ENCODE measurements at regions not wholly inside any gene's neighbourhood (a gene's known extent, or its start where the extent isn't known, plus 50 kb on each side); places are given as distances from the start of the nearest gene placed in this dataset.

DNA sequence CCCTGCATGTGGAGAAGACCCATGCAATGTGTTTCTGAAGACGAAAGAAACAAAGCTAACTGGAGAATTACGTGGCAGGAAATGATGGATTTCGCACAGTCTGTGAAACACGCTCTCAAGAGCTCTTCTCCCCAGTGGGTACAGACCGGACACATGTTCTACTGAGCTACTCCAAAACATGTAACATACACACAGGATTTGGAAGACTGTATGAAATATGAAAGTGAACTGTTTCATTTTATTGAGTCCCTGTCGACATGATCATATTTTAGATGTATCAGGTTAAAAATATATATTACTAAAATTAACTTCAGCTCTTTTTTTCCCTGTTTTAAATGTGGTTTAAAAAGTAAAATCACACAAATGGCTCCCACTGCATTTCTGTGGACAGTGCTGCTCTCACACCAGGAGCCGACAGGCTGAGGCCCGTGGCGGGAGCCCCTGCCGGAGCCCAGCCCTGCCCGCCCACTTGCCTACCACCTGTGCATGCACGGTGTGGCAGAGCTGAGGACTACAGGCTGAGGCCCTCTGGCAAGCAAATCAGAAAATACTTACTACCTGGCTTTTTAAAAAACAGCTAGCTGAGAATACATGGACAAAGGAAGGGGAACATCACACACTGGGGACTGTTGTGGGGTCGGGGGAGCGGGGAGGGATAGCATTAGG is 58.9 kb upstream of the NXT1 start:
- H3K4me1 ChIP-seq (ENCODE audit: low read depth, poor library complexity, severe bottlenecking) = no peaks in the 10 kb centered on the region
- H3K4me2 ChIP-seq = no peak overlapping the region
- no peaks in the 10 kb centered on the region for H3K27me3 ChIP-seq (ENCODE audit: insufficient read depth, low read depth)
- TF ChIP-seq, protein P1, sequence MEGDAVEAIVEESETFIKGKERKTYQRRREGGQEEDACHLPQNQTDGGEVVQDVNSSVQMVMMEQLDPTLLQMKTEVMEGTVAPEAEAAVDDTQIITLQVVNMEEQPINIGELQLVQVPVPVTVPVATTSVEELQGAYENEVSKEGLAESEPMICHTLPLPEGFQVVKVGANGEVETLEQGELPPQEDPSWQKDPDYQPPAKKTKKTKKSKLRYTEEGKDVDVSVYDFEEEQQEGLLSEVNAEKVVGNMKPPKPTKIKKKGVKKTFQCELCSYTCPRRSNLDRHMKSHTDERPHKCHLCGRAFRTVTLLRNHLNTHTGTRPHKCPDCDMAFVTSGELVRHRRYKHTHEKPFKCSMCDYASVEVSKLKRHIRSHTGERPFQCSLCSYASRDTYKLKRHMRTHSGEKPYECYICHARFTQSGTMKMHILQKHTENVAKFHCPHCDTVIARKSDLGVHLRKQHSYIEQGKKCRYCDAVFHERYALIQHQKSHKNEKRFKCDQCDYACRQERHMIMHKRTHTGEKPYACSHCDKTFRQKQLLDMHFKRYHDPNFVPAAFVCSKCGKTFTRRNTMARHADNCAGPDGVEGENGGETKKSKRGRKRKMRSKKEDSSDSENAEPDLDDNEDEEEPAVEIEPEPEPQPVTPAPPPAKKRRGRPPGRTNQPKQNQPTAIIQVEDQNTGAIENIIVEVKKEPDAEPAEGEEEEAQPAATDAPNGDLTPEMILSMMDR (conservative IDR thresholded peaks at IDR 0.05; ENCODE audit: low read depth, low read length) = no peak
- H3K4me3 ChIP-seq (IDR thresholded peaks at IDR 0.05; ENCODE audit: insufficient read depth, low read depth, low read length) = no peak overlapping the region
- no peaks in the 10 kb centered on the region for H3K79me2 ChIP-seq (ENCODE audit: insufficient read depth, low read depth)
- no peak overlapping the region for H2AFZ ChIP-seq (ENCODE audit: low read depth)
- no peak overlapping the region for H3K27ac ChIP-seq
- no peak overlapping the region for H3K9ac ChIP-seq
- H3K36me3 ChIP-seq (ENCODE audit: insufficient read depth) = no peaks in the 10 kb centered on the region
- H4K20me1 ChIP-seq (ENCODE audit: insufficient read depth) = no peaks in the 10 kb centered on the region

DNA sequence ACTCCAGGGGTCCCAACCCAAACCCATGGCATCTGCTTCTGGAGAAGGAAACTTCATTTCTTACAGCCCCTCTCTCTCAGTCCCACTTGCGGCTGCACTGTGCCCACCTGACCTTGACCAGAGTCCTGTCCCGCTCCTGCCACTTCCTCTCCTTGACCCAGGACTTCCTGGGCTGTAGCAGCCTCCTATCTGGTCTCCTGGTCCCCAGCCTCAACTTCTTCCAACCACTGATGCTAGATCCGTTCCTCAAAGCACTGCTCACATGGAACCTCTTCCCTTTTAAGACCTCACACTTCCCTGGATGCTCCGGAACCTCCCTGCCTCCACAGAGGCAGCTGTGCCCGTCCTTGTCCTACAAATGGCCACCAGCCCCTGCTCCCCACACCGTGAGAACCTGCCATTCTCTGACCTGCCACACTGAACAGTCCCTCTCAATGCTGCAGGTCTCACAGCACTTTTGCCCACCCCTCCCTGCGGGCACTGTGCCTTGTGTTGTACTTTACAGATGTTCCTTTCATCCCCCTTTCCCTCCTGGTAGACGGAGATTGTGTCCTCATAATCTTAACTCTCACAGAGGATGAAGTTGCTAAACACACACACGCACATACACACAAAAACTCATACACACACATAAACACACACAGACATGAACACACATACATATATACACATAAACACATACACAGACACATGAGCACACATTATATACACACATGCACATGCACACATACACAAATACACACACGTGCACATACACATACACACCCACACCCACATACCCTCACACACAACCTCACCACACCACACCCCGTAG is 59.6 kb upstream of the NXT1 start:
- Histone ChIP-seq H3K79me2 (ENCODE audit: insufficient read depth, low read depth) (no peaks in the 10 kb centered on the region), H3K36me3 (ENCODE audit: insufficient read depth) (no peaks in the 10 kb centered on the region), H4K20me1 (ENCODE audit: insufficient read depth) (no peaks in the 10 kb centered on the region), H2AFZ (ENCODE audit: low read depth) (no peak overlapping the region), H3K4me3 (IDR thresholded peaks at IDR 0.05; ENCODE audit: insufficient read depth, low read depth, low read length) (no peak overlapping the region), H3K9ac (no peak overlapping the region), H3K27ac (no peak overlapping the region), H3K27me3 (ENCODE audit: insufficient read depth, low read depth) (no peaks in the 10 kb centered on the region), H3K4me1 (ENCODE audit: low read depth, poor library complexity, severe bottlenecking) (no peaks in the 10 kb centered on the region), H3K4me2 (no peak overlapping the region)
- TF ChIP-seq, protein P1 (conservative IDR thresholded peaks at IDR 0.05; ENCODE audit: low read depth, low read length) = no peak

DNA sequence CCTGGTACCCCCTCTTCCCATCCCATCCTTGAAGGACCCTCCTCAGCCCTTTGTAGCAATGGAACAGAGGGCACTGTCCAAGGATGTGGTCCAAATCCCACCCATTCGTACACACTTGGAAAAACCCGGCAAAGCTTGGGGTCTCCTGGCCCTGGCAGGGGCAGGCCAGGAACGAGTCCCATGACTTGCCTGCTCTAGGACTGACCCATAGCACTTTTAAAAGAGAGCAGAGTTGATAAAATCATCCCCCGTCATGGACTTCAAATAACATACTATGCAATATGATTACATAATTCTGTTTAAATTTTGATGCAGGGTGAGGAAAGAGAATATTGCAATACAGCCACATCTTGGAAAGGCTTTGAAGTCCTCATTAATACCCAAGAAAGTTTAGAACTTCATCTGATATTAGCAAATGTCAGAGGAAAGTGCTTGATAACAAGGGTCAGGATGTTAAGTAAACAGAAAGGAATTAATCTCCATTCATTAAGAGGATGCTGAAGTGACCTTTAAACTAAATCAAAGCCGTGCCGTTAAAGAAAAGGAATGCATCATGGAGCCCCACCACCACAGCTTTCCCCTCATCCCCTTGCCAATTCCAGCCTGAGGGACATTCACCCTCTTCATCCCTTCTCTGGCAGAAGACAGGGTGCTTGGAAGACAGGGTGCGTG is 60.7 kb upstream of the NXT1 start:
- H3K27me3 ChIP-seq (ENCODE audit: insufficient read depth, low read depth) = no peaks in the 10 kb centered on the region
- no peak overlapping the region for H3K27ac ChIP-seq
- no peak overlapping the region for H2AFZ ChIP-seq (ENCODE audit: low read depth)
- H3K9ac ChIP-seq = no peak overlapping the region
- no peaks in the 10 kb centered on the region for H3K4me1 ChIP-seq (ENCODE audit: low read depth, poor library complexity, severe bottlenecking)
- no peak overlapping the region for H3K4me3 ChIP-seq (IDR thresholded peaks at IDR 0.05; ENCODE audit: insufficient read depth, low read depth, low read length)
- H3K4me2 ChIP-seq = no peak overlapping the region
- TF ChIP-seq, protein P1 (conservative IDR thresholded peaks at IDR 0.05; ENCODE audit: low read depth, low read length) = no peak
- no peaks in the 10 kb centered on the region for H3K36me3 ChIP-seq (ENCODE audit: insufficient read depth)
- no peaks in the 10 kb centered on the region for H3K79me2 ChIP-seq (ENCODE audit: insufficient read depth, low read depth)
- no peaks in the 10 kb centered on the region for H4K20me1 ChIP-seq (ENCODE audit: insufficient read depth)

DNA sequence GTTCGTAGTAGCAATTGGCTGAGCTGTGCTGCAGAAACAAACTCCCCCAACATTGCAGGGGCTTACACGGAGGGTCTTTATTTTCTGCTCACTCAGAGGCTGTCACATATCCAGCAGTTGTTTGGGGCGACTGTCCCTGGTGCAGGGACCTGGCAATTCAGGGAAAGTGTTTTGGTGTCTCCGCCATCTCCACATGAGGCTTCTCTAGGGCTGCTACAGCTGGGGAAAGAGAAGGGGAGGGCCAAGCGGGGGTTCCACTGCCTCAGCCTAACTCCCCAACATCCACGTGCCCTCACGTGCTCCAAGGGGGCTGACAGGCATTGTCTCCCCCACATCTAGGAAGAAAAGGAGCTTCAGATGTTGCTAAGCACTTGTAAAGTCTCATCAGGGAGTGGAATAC is 61.3 kb upstream of the NXT1 start:
- H3K4me3 ChIP-seq (IDR thresholded peaks at IDR 0.05; ENCODE audit: insufficient read depth, low read depth, low read length) = no peak overlapping the region
- H3K27me3 ChIP-seq (ENCODE audit: insufficient read depth, low read depth) = no peaks in the 10 kb centered on the region
- H3K4me2 ChIP-seq = no peak overlapping the region
- TF ChIP-seq, protein P1 (conservative IDR thresholded peaks at IDR 0.05; ENCODE audit: low read depth, low read length) = no peak
- H3K36me3 ChIP-seq (ENCODE audit: insufficient read depth) = no peaks in the 10 kb centered on the region
- H3K79me2 ChIP-seq (ENCODE audit: insufficient read depth, low read depth) = no peaks in the 10 kb centered on the region
- H3K4me1 ChIP-seq (ENCODE audit: low read depth, poor library complexity, severe bottlenecking) = no peaks in the 10 kb centered on the region
- H3K9ac ChIP-seq = no peak overlapping the region
- H3K27ac ChIP-seq = no peak overlapping the region
- no peak overlapping the region for H2AFZ ChIP-seq (ENCODE audit: low read depth)
- H4K20me1 ChIP-seq (ENCODE audit: insufficient read depth) = no peaks in the 10 kb centered on the region

All from KMS-11 (cell line).